MV-4-11 (cell line): ENCODE measurements at regions not wholly inside any gene's neighbourhood (a gene's known extent, or its start where the extent isn't known, plus 50 kb on each side); places are given as distances from the start of the nearest gene placed in this dataset.

Experiments used
- DNase-seq: peaks from one replicate; lab custom pipeline; 2025; lab: John Stamatoyannopoulos, UW

GRCh38 chr1:229822026-229822425 is 196.0 kb downstream of the URB2 start:
- no peak for DNase-seq

GRCh38 chr1:229825042-229825441 is 199.0 kb downstream of the URB2 start:
- DNase-seq = no peak

GRCh38 chr1:229828461-229828860 is 202.4 kb downstream of the URB2 start:
- no peak for DNase-seq

GRCh38 chr1:229832695-229833094 is 206.6 kb downstream of the URB2 start:
- no peak for DNase-seq

GRCh38 chr1:229834230-229834629 is 208.2 kb downstream of the URB2 start:
- DNase-seq = no peak

- DNase-seq = no peak
Measured at GRCh38 chr1:229835226-229835625, 209.2 kb downstream of the URB2 start.

GRCh38 chr1:229836324-229836723 is 210.3 kb downstream of the URB2 start:
- peak; percentile 32 for DNase-seq

GRCh38 chr1:229838204-229838603 is 212.2 kb downstream of the URB2 start:
- no peak for DNase-seq

GRCh38 chr1:229839800-229840199 is 213.8 kb downstream of the URB2 start:
- DNase-seq = no peak

GRCh38 chr1:229841230-229841629 is 215.2 kb downstream of the URB2 start:
- DNase-seq = peak; percentile 88

- DNase-seq = no peak
Measured at GRCh38 chr1:229842302-229843255, 216.5 kb downstream of the URB2 start.

GRCh38 chr1:229843627-229844238 is 217.7 kb downstream of the URB2 start:
- peak; percentile 6 for DNase-seq

GRCh38 chr1:229844675-229845074 is 218.6 kb downstream of the URB2 start:
- no peak for DNase-seq

- DNase-seq = peak; percentile 14
Measured at GRCh38 chr1:229845410-229846138, 219.5 kb downstream of the URB2 start.

GRCh38 chr1:229846351-229846750 is 220.3 kb downstream of the URB2 start:
- DNase-seq = no peak

GRCh38 chr1:229848752-229849677 is 218.0 kb upstream of the GALNT2 start:
- DNase-seq = peak; percentile 16

- DNase-seq = no peak
Measured at GRCh38 chr1:229851511-229851910, 215.5 kb upstream of the GALNT2 start.

- no peak for DNase-seq
Measured at GRCh38 chr1:229853751-229854150, 213.3 kb upstream of the GALNT2 start.

- no peak for DNase-seq
Measured at GRCh38 chr1:229854620-229855019, 212.4 kb upstream of the GALNT2 start.

- peak; percentile 57 for DNase-seq
Measured at GRCh38 chr1:229856009-229856650, 210.9 kb upstream of the GALNT2 start.

GRCh38 chr1:229857585-229857984 is 209.5 kb upstream of the GALNT2 start:
- DNase-seq = no peak
